ENCODE measurements at regions not wholly inside any gene's neighbourhood (a gene's known extent, or its start where the extent isn't known, plus 50 kb on each side); places are given as distances from the start of the nearest gene placed in this dataset.

- no peaks in the 10 kb centered on the region for H3K79me2 ChIP-seq (ENCODE audit: insufficient read depth)
- no peaks in the 10 kb centered on the region for H3K9me2 ChIP-seq
- no peak for DNase-seq
- H4K20me1 ChIP-seq (ENCODE audit: insufficient read depth), result no peaks in the 10 kb centered on the region
- ChIA-PET CTCF (no interaction called here), POLR2A (no interaction called here)
- WGBS (ENCODE audit: low lambda C conversion rate), result 53% methylated on average over 2 of the region's 2 CpGs
- no peak for TF ChIP-seq FOSL2 (IDR thresholded peaks at IDR 0.05; ENCODE audit: borderline replicate concordance, low read depth)
- no peak for TF ChIP-seq GABPA (IDR thresholded peaks at IDR 0.05; ENCODE audit: low read depth)
- TF ChIP-seq RAD21 (IDR thresholded peaks at IDR 0.05; ENCODE audit: low read length), result no peak
- TF ChIP-seq RXRA (IDR thresholded peaks at IDR 0.05; ENCODE audit: borderline replicate concordance, low read depth), result no peak
- peak overlapping the region; percentile 6; the same call in 1 of the 2 replicates for H2AFZ ChIP-seq (ENCODE audit: low read depth)
- H3K9ac ChIP-seq, result no peak overlapping the region
- H3K27me3 ChIP-seq (ENCODE audit: insufficient read depth), result no peaks in the 10 kb centered on the region
- no peaks in the 10 kb centered on the region for H3K9me3 ChIP-seq
- no peak overlapping the region for H3K4me3 ChIP-seq (ENCODE audit: low read depth in 2 of 2, low read length in 1 of 2)
- no peaks in the 10 kb centered on the region; a peak in 1 of 4 replicates for H3K4me1 ChIP-seq (ENCODE audit: control insufficient read depth in 1 of 2, insufficient read depth in 2 of 2, low read depth in 1 of 2, low read length in 1 of 2)
- H3K4me2 ChIP-seq, result no peak overlapping the region
- no peaks in the 10 kb centered on the region for H3F3A ChIP-seq (replicated peaks; ENCODE audit: insufficient read depth)
- no peaks in the 10 kb centered on the region for H3K36me3 ChIP-seq (replicated peaks in 1 of 2; ENCODE audit: control insufficient read depth in 1 of 2, insufficient read depth in 2 of 2, low read length in 1 of 2)
- no peak overlapping the region for H3K27ac ChIP-seq (ENCODE audit: low read depth in 2 of 2, low read length in 1 of 2)
These were observed 271.5 kb upstream of the TBX3 start for GRCh38 chr12:114955414-114956014.

GRCh38 chr12:114954511-114955055 is 270.6 kb upstream of the TBX3 start:
- no peaks in the 10 kb centered on the region for H3K36me3 ChIP-seq (replicated peaks in 1 of 2; ENCODE audit: control insufficient read depth in 1 of 2, insufficient read depth in 2 of 2, low read length in 1 of 2)
- DNase-seq, result no peak
- POLR2A ChIA-PET, result no interaction called here
- no peak overlapping the region for H3K4me2 ChIP-seq
- H3K79me2 ChIP-seq (ENCODE audit: insufficient read depth), result no peaks in the 10 kb centered on the region
- no peaks in the 10 kb centered on the region for H3K9me2 ChIP-seq
- CTCF ChIA-PET, result no interaction called here
- no peak for TF ChIP-seq TCF12 (IDR thresholded peaks at IDR 0.05)
- TF ChIP-seq MEF2A (IDR thresholded peaks at IDR 0.05; ENCODE audit: borderline replicate concordance, low read depth), result no peak
- TF ChIP-seq IRF3 (IDR thresholded peaks at IDR 0.05; ENCODE audit: low read depth, low read length), result no peak
- TF ChIP-seq MAX (IDR thresholded peaks at IDR 0.05; ENCODE audit: low read depth), result no peak
- TF ChIP-seq RCOR1 (IDR thresholded peaks at IDR 0.05; ENCODE audit: low read length), result no peak
- TF ChIP-seq ZBTB33 (IDR thresholded peaks at IDR 0.05; ENCODE audit: borderline replicate concordance, low read depth), result no peak
- no peak for TF ChIP-seq SMC3 (IDR thresholded peaks at IDR 0.05; ENCODE audit: low read depth, low read length)
- TF ChIP-seq EZH2phosphoT487 (IDR thresholded peaks at IDR 0.05; ENCODE audit: borderline replicate concordance, low read depth), result no peak
- no peak for TF ChIP-seq YY1 (IDR thresholded peaks at IDR 0.05; ENCODE audit: low read depth)
- TF ChIP-seq TEAD4 (IDR thresholded peaks at IDR 0.05; ENCODE audit: borderline replicate concordance, insufficient read depth), result no peak
- no peak for TF ChIP-seq NRF1 (IDR thresholded peaks at IDR 0.05; ENCODE audit: low read depth, low read length)
- no peak for TF ChIP-seq JUND (IDR thresholded peaks at IDR 0.05)
- TF ChIP-seq MXI1 (IDR thresholded peaks at IDR 0.05; ENCODE audit: low read depth, low read length), result no peak
- no peak for TF ChIP-seq FOXM1 (IDR thresholded peaks at IDR 0.05; ENCODE audit: low read depth)
- no peak for TF ChIP-seq EP300 (IDR thresholded peaks at IDR 0.05; ENCODE audit: borderline replicate concordance in 1 of 2, low read depth in 1 of 2, low read length in 1 of 2)
- no peak for TF ChIP-seq GATA2 (CRISPR knock-in tag; IDR thresholded peaks at IDR 0.05)
- no peaks in the 10 kb centered on the region for H3K27me3 ChIP-seq (ENCODE audit: insufficient read depth)
- peak overlapping the region; percentile 12; the same call in 1 of the 2 replicates for H2AFZ ChIP-seq (ENCODE audit: low read depth)
- H3K4me1 ChIP-seq (ENCODE audit: control insufficient read depth in 1 of 2, insufficient read depth in 2 of 2, low read depth in 1 of 2, low read length in 1 of 2), result no peaks in the 10 kb centered on the region
- H4K20me1 ChIP-seq (ENCODE audit: insufficient read depth), result no peaks in the 10 kb centered on the region
- no peak overlapping the region for H3K27ac ChIP-seq (ENCODE audit: low read depth in 2 of 2, low read length in 1 of 2)
- H3K9ac ChIP-seq, result no peak overlapping the region
- no peaks in the 10 kb centered on the region for H3F3A ChIP-seq (replicated peaks; ENCODE audit: insufficient read depth)
- 88% methylated on average over 6 of the region's 6 CpGs for WGBS (ENCODE audit: low lambda C conversion rate)
- no peak overlapping the region for H3K4me3 ChIP-seq (ENCODE audit: low read depth in 2 of 2, low read length in 1 of 2)
- no peaks in the 10 kb centered on the region for H3K9me3 ChIP-seq

All from SK-N-SH (cell line).